Panc1 (cell line): ENCODE measurements at regions not wholly inside any gene's neighbourhood (a gene's known extent, or its start where the extent isn't known, plus 50 kb on each side); places are given as distances from the start of the nearest gene placed in this dataset.

Experiments used
- ATAC-seq: fragments of 200-7000 bp; cut with Tn5 transposase; 2 replicates; pipeline ENCODE4 v1.9.1; 2020; ENCODE audit warnings: mild to moderate bottlenecking, moderate library complexity
- BruUV-seq: library from RNA; stranded (reverse); fragments of 400-500 nt; replicated peaks from 2 replicates; lab custom pipeline; 2021; lab: Mats Ljungman, UMichigan
- CTCF ChIA-PET: fragments of 300-600 bp; sonication (Branson Sonifier 250); formaldehyde crosslinking; loops from one replicate; lab custom pipeline; 2022; ENCODE audit warnings: antibody characterized with exemption; lab: Charles Lee
- POLR2A ChIA-PET: fragments of 300-600 bp; sonication (Branson Sonifier 250); formaldehyde crosslinking; loops from one replicate; lab custom pipeline; 2022; ENCODE audit warnings: antibody characterized with exemption; lab: Charles Lee
- DNase-seq: peaks from one replicate; pipeline ENCODE4 v3.0.0-alpha.2; 2010; ENCODE audit warnings: low read depth, low spot score
- H3K27ac ChIP-seq: 2 replicates; pipeline ENCODE4 v1.5.1; 2011; ENCODE audit warnings: mild to moderate bottlenecking, low read length, inconsistent platforms
- H3K27me3 ChIP-seq: fragments of 200-500 bp; sonication (Bioruptor generic); 2 replicates; pipeline ENCODE4 v1.6.0; 2014; ENCODE audit warnings: low read length, inconsistent platforms; ENCODE audit not compliant: control insufficient read depth, insufficient read depth
- H3K36me3 ChIP-seq: fragments of 200-500 bp; sonication (Bioruptor generic); 2 replicates; pipeline ENCODE4 v1.5.1; 2014; ENCODE audit warnings: inconsistent platforms, mild to moderate bottlenecking, low read length, moderate library complexity; ENCODE audit not compliant: control insufficient read depth, insufficient read depth
- H3K4me1 ChIP-seq: 2 replicates; pipeline ENCODE4 v1.5.1; 2011; ENCODE audit warnings: inconsistent platforms, mild to moderate bottlenecking, low read length, moderate library complexity; ENCODE audit not compliant: control insufficient read depth, insufficient read depth
- H3K4me3 ChIP-seq, 2 experiments: 2 replicates each; pipeline ENCODE4 v1.5.1; 2011 to 2012; ENCODE audit warnings: low read depth in 2 of 2, low read length in 2 of 2, mild to moderate bottlenecking in 2 of 2, inconsistent platforms in 1 of 2, moderate library complexity in 1 of 2
- H3K9me3 ChIP-seq: fragments of 200-500 bp; sonication (Bioruptor generic); 2 replicates; pipeline ENCODE4 v1.5.1; 2014; ENCODE audit warnings: low read depth, mild to moderate bottlenecking, inconsistent platforms, low read length, moderate library complexity; ENCODE audit not compliant: control insufficient read depth, insufficient read depth
- CTCF ChIP-seq: fragments of 450-650 bp; IDR thresholded peaks from 2 replicates; pipeline ENCODE4 v1.5.1; 2017; ENCODE audit warnings: mild to moderate bottlenecking
- POLR2AphosphoS5 ChIP-seq: IDR thresholded peaks from 2 replicates; pipeline ENCODE4 v1.6.1; 2012; ENCODE audit warnings: mild to moderate bottlenecking, low read depth, low read length, moderate library complexity
- REST ChIP-seq, 2 experiments: IDR thresholded peaks; 2 replicates each; pipeline ENCODE4 v1.6.1; 2011 to 2012; ENCODE audit warnings: low read depth in 2 of 2, control low read depth in 1 of 2, low read length in 1 of 2, mild to moderate bottlenecking in 1 of 2, moderate library complexity in 1 of 2; ENCODE audit not compliant: insufficient read depth in 1 of 2
- SIN3A ChIP-seq: IDR thresholded peaks from 2 replicates; pipeline ENCODE4 v1.6.1; 2012; ENCODE audit warnings: low read depth, mild to moderate bottlenecking, low read length, moderate library complexity, borderline replicate concordance; ENCODE audit not compliant: insufficient read depth
- TCF7L2 ChIP-seq: IDR thresholded peaks from 2 replicates; pipeline ENCODE4 v1.6.1; 2011; ENCODE audit warnings: mild to moderate bottlenecking, low read depth, low read length, inconsistent platforms
- in situ Hi-C: cut with HindIII; loops from 2 replicates; pipeline ENCODE4 v1.10.0; 2016; ENCODE audit warnings: low sequenced_read_pairs, low pct_unique_long_range_greater_than_20kb
- intact Hi-C: fragments of 100-400 bp; cut with micrococcal nuclease; formaldehyde crosslinking; loops from one replicate; pipeline ENCODE4 v1.10.0; 2022; ENCODE audit not compliant: unreplicated experiment

- H3K4me1 ChIP-seq: no peaks in the 10 kb centered on the region
- no peak for TF ChIP-seq SIN3A
- no peak for TF ChIP-seq POLR2AphosphoS5
- TF ChIP-seq CTCF: no peak
- no peak for TF ChIP-seq TCF7L2
- no peak for TF ChIP-seq REST (IDR thresholded peaks at IDR 0.05; ENCODE audit: insufficient read depth in 1 of 2, low read depth in 2 of 2, low read length in 1 of 2)
- CTCF ChIA-PET: no interaction called here
- no peak overlapping the region for H3K27ac ChIP-seq
- H3K9me3 ChIP-seq: no peaks in the 10 kb centered on the region
- intact Hi-C loops: no loop called here
- no peaks in the 10 kb centered on the region for H3K36me3 ChIP-seq
- ATAC-seq (no peak), DNase-seq (no peak)
- POLR2A ChIA-PET: no interaction called here
- H3K27me3 ChIP-seq: no peaks in the 10 kb centered on the region
- no TSS peak for BruUV-seq
- H3K4me3 ChIP-seq: no peak overlapping the region
- in situ Hi-C loops: no loop called here
These were observed 190.1 kb downstream of the ACTL7B start for GRCh38 chr9:108665521-108666239.

- Histone ChIP-seq H3K9me3 (no peaks in the 10 kb centered on the region), H3K27ac (no peak overlapping the region), H3K4me1 (no peaks in the 10 kb centered on the region), H3K36me3 (no peaks in the 10 kb centered on the region), H3K27me3 (no peaks in the 10 kb centered on the region), H3K4me3 (no peak overlapping the region)
- in situ Hi-C loops: no loop called here
- DNase-seq (no peak), ATAC-seq (no peak)
- no TSS peak for BruUV-seq
- intact Hi-C loops: no loop called here
- POLR2A ChIA-PET: no interaction called here
- TF ChIP-seq POLR2AphosphoS5: no peak
- TF ChIP-seq SIN3A: no peak
- TF ChIP-seq TCF7L2: no peak
- no peak for TF ChIP-seq CTCF
- no peak for TF ChIP-seq REST (IDR thresholded peaks at IDR 0.05; ENCODE audit: insufficient read depth in 1 of 2, low read depth in 2 of 2, low read length in 1 of 2)
- CTCF ChIA-PET: no interaction called here
These were observed 191.2 kb downstream of the ACTL7B start for GRCh38 chr9:108664309-108665255.
